BJ (cell line): ENCODE measurements at regions not wholly inside any gene's neighbourhood (a gene's known extent, or its start where the extent isn't known, plus 50 kb on each side); places are given as distances from the start of the nearest gene placed in this dataset.
"Not testable (repeated sequence)": the region's sequence is repeated elsewhere in the genome, so short reads cannot be mapped to it uniquely, and the experiment has no call there.

ENCODE experiments used
- CTCF ChIA-PET: fragments of 350-600 bp; formaldehyde crosslinking; extraction: SDS; loops from one replicate; lab custom pipeline; 2021; ENCODE audit warnings: antibody characterized with exemption, inconsistent platforms; lab: Yijun Ruan, JAX
- POLR2A ChIA-PET: fragments of 300-600 bp; sonication (Branson Sonifier 250); formaldehyde crosslinking; extraction: SDS; loops from one replicate; lab custom pipeline; 2021; ENCODE audit warnings: antibody characterized with exemption; lab: Charles Lee
- DNase-seq: peaks from one replicate; pipeline ENCODE4 v3.0.0-alpha.2; 2011; ENCODE audit warnings: low read depth
- H3K27me3 ChIP-seq: 2 replicates; pipeline ENCODE4 v1.6.0; 2011; ENCODE audit warnings: low read length; ENCODE audit not compliant: control insufficient read depth, insufficient read depth
- H3K36me3 ChIP-seq: 2 replicates; pipeline ENCODE4 v1.5.1; 2011; ENCODE audit warnings: low read length; ENCODE audit not compliant: control insufficient read depth, insufficient read depth
- H3K4me3 ChIP-seq: 2 replicates; pipeline ENCODE4 v1.5.1; 2011; ENCODE audit warnings: low read depth, mild to moderate bottlenecking, control low read depth, low read length
- TF ChIP-seq, protein P1 (sequence below): IDR thresholded peaks from 2 replicates; pipeline ENCODE4 v1.5.1; 2011; ENCODE audit warnings: low read depth, mild to moderate bottlenecking, control low read depth, inconsistent platforms, low read length, moderate library complexity; ENCODE audit not compliant: insufficient read depth

GRCh38 chr10:125243532-125244253 lies 83.3 kb upstream of the CTBP2 start:
- Histone ChIP-seq H3K36me3 (no peaks in the 10 kb centered on the region), H3K4me3 (no peak overlapping the region), H3K27me3 (no peaks in the 10 kb centered on the region)
- ChIA-PET POLR2A (no interaction called here), CTCF (no interaction called here)
- DNase-seq, result no peak
- TF ChIP-seq, protein P1, sequence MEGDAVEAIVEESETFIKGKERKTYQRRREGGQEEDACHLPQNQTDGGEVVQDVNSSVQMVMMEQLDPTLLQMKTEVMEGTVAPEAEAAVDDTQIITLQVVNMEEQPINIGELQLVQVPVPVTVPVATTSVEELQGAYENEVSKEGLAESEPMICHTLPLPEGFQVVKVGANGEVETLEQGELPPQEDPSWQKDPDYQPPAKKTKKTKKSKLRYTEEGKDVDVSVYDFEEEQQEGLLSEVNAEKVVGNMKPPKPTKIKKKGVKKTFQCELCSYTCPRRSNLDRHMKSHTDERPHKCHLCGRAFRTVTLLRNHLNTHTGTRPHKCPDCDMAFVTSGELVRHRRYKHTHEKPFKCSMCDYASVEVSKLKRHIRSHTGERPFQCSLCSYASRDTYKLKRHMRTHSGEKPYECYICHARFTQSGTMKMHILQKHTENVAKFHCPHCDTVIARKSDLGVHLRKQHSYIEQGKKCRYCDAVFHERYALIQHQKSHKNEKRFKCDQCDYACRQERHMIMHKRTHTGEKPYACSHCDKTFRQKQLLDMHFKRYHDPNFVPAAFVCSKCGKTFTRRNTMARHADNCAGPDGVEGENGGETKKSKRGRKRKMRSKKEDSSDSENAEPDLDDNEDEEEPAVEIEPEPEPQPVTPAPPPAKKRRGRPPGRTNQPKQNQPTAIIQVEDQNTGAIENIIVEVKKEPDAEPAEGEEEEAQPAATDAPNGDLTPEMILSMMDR, result no peak

DNA sequence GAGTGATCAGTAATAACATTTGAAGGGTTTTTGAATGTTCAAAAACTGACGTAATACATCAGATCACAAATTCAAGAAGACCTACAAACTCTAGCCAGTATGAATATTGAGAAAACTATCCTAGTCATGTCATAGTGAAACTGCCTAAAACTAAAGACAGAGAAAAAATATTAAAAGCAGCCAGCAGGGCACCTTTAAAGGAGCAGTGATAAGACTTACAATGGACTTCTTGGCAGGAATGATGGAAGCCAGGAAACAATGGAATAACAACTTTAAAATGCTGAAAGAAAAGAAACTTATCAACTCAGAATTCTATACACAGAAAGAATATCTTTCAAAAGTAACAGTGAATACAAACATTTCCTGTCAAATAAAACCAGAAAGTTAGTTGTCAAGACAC lies 78.3 kb upstream of the CTBP2 start:
- POLR2A ChIA-PET, result no interaction called here

DNA sequence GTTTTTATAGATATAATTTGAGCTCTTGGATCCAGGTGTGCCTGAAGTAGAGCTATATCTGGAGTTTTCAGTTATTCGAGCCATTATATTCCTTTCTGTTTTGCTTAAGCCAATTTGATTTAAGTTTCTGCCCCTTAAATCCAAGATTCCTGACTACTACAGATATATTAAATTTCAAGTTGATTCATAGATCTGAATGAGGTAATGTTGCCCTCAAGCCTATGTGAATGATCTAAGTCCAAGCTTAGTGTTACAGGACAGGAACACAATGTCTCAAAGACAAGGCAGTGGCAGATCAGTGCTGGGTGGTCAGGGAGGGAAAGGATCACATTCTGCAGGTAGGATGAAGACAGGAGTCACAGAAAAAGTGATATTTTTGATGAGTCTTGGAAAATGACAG lies 75.7 kb upstream of the CTBP2 start:
- no peak overlapping the region for H3K4me3 ChIP-seq
- POLR2A ChIA-PET, result no interaction called here
- no peaks in the 10 kb centered on the region for H3K36me3 ChIP-seq
- H3K27me3 ChIP-seq, result no peaks in the 10 kb centered on the region
- CTCF ChIA-PET, result no interaction called here
- TF ChIP-seq, protein P1, result no peak
- no peak for DNase-seq

More for the DNA sequence above, 78.3 kb upstream of the CTBP2 start:
- Histone ChIP-seq H3K36me3 (no peaks in the 10 kb centered on the region), H3K27me3 (no peaks in the 10 kb centered on the region), H3K4me3 (no peak overlapping the region)
- no peak for DNase-seq
- TF ChIP-seq, protein P1, result no peak
- CTCF ChIA-PET, result no interaction called here

GRCh38 chr10:125235093-125236069 lies 75.0 kb upstream of the CTBP2 start:
- POLR2A ChIA-PET, result no interaction called here
- Histone ChIP-seq H3K27me3 (no peaks in the 10 kb centered on the region), H3K4me3 (no peak overlapping the region), H3K36me3 (no peaks in the 10 kb centered on the region)
- CTCF ChIA-PET, result interaction anchor here (0.9 kb wide), 1 partner anchor 187 kb away, joined by 3 read pairs; no protein-coding TSS in a partner anchor
- no peak for DNase-seq
- TF ChIP-seq, protein P1, result no peak

DNA sequence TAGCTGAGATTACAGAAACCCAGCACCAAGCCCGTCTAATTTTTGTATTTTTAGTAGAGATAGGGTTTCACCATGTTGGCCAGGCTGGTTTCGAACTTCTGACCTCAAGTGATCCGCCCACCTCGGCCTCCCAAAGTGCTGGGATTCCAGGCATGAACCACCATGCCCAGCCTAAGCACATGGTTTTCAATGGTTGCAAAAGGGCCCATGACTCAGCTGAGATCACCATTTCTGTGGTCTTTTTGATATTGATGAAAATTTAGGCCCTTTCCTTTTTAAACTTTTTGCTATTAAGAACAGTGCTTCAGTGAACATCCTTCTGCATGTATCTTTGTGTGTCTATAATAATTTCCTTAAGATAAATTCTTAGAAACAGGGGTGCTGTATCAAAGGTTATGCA lies 74.2 kb upstream of the CTBP2 start:
- H3K36me3 ChIP-seq, H3K4me3 ChIP-seq, POLR2A ChIA-PET, DNase-seq, H3K27me3 ChIP-seq: not testable (repeated sequence)
- CTCF ChIA-PET, result interaction anchor here (0.9 kb wide), 1 partner anchor 186 kb away, joined by 3 read pairs; no protein-coding TSS in a partner anchor
